ENCODE measurements at regions not wholly inside any gene's neighbourhood (a gene's known extent, or its start where the extent isn't known, plus 50 kb on each side); places are given as distances from the start of the nearest gene placed in this dataset.

DNA sequence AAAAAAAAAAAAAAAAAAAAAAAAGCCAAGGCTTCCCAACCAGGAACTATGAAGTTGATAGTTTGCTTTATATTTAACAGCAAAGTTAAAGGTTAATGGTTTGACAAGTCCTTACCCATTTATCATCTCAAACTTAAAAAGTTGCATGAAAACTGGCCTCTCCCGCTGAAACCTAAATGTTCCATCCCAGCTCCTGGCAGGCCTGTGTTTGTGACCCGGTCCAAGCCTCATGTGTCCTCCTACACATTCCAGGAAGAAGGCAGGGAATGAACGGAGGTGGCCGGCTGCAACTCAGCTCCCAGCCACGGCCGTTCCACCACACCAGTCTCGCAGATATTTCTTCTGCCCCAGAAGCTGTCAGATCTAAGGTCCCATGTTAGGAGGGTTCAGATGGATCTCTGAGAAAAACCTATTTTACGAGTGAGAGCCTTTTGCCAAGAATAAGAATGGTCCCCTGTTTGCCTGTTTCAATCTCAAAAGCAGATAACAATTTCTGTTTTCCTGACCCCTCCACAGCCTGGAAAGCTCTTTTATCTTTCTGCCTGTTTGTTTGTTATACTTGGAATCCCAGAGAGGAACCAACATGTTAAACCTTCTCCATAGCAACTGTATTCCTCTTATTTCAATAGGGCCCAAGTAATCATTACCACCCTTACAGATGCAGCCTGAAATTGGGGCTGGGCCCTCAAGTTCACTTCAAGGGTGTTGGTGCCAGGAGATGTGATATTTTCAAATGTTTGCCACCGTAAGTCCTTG is 56.5 kb downstream of the KCTD12 start:
- H3K9me3 ChIP-seq (ENCODE audit: low read depth, low read length, poor library complexity, severe bottlenecking) = no peaks in the 10 kb centered on the region
- TF ChIP-seq, protein P1, sequence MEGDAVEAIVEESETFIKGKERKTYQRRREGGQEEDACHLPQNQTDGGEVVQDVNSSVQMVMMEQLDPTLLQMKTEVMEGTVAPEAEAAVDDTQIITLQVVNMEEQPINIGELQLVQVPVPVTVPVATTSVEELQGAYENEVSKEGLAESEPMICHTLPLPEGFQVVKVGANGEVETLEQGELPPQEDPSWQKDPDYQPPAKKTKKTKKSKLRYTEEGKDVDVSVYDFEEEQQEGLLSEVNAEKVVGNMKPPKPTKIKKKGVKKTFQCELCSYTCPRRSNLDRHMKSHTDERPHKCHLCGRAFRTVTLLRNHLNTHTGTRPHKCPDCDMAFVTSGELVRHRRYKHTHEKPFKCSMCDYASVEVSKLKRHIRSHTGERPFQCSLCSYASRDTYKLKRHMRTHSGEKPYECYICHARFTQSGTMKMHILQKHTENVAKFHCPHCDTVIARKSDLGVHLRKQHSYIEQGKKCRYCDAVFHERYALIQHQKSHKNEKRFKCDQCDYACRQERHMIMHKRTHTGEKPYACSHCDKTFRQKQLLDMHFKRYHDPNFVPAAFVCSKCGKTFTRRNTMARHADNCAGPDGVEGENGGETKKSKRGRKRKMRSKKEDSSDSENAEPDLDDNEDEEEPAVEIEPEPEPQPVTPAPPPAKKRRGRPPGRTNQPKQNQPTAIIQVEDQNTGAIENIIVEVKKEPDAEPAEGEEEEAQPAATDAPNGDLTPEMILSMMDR (conservative IDR thresholded peaks at IDR 0.05; ENCODE audit: low read depth, low read length) = no peak
- no peak for TF ChIP-seq EZH2 (IDR thresholded peaks at IDR 0.05; ENCODE audit: borderline replicate concordance, low read depth, low read length, poor library complexity, severe bottlenecking)
- H3K27ac ChIP-seq (ENCODE audit: low read depth, low read length, poor library complexity, severe bottlenecking) = no peak overlapping the region
- BruUV-seq (replicated peaks) = no TSS peak
- ChIA-PET CTCF (no interaction called here), POLR2A (ENCODE audit: low non-redundant PET) (no interaction called here)
- H3K4me1 ChIP-seq (ENCODE audit: insufficient read depth, low read length, poor library complexity, severe bottlenecking) = no peaks in the 10 kb centered on the region
- H3K4me3 ChIP-seq (ENCODE audit: low read depth, low read length, poor library complexity, severe bottlenecking) = no peak overlapping the region
- no peaks in the 10 kb centered on the region for H3K36me3 ChIP-seq (ENCODE audit: insufficient read depth, low read length, poor library complexity, severe bottlenecking)
- no peak for DNase-seq (ENCODE audit: low spot score)
- H3K27me3 ChIP-seq (replicated peaks; ENCODE audit: insufficient read depth, low read depth, low read length, poor library complexity) = no peaks in the 10 kb centered on the region
- intact Hi-C loops (cut with micrococcal nuclease; ENCODE audit: unreplicated experiment) = no loop called here

DNA sequence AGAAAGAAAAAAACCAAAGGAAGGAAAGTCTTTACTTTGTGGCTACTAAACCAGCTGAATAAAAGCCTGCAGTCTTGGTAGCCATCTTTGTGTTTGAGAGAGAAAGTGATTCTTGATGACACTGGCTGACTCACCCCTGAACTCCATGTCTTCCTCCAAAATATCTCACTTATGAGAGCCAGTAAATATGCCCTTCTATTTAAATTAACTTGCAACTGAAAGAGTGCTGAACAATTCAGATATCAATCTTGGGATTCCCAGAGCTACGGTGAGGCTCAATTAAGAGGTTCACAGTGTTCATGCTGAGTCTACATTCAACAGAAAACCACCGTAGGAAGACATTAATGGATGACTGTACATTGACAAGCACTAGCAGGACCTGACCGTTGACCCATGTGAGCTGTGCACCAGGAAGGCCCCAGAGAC is 57.9 kb downstream of the KCTD12 start:
- CTCF ChIA-PET = no interaction called here

DNA sequence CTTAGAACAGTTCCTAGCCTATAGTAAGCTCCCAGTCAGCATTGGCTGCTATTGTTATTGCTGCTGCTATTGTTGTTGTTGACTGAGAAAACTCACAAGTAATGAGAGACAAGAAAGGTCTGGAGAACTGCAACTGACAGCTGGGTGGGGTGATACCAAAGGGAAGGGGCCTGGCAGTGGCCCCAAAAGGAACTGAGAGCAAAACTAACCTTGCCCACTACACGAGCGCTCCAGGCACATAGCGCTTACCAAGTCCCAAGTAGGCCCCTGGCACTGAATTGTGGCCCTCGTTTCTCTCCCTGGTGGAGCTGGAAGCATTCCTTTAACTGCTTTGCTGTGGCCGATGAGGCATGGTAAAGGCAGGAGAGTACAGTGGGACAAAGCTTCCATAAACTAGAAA is 59.7 kb downstream of the KCTD12 start:
- no peak for DNase-seq (ENCODE audit: low spot score)
- no TSS peak for BruUV-seq (replicated peaks)

More for the DNA sequence above, 57.9 kb downstream of the KCTD12 start:
- Histone ChIP-seq H3K27ac (ENCODE audit: low read depth, low read length, poor library complexity, severe bottlenecking) (no peak overlapping the region), H3K4me3 (ENCODE audit: low read depth, low read length, poor library complexity, severe bottlenecking) (no peak overlapping the region), H3K27me3 (replicated peaks; ENCODE audit: insufficient read depth, low read depth, low read length, poor library complexity) (no peaks in the 10 kb centered on the region), H3K9me3 (ENCODE audit: low read depth, low read length, poor library complexity, severe bottlenecking) (no peaks in the 10 kb centered on the region), H3K36me3 (ENCODE audit: insufficient read depth, low read length, poor library complexity, severe bottlenecking) (no peaks in the 10 kb centered on the region), H3K4me1 (ENCODE audit: insufficient read depth, low read length, poor library complexity, severe bottlenecking) (no peaks in the 10 kb centered on the region)
- no TSS peak for BruUV-seq (replicated peaks)
- POLR2A ChIA-PET (ENCODE audit: low non-redundant PET) = no interaction called here
- no peak for TF ChIP-seq EZH2 (IDR thresholded peaks at IDR 0.05; ENCODE audit: borderline replicate concordance, low read depth, low read length, poor library complexity, severe bottlenecking)
- TF ChIP-seq, protein P1 (conservative IDR thresholded peaks at IDR 0.05; ENCODE audit: low read depth, low read length) = no peak
- no peak for DNase-seq (ENCODE audit: low spot score)
- intact Hi-C loops (cut with micrococcal nuclease; ENCODE audit: unreplicated experiment) = no loop called here

More for the DNA sequence above, 59.7 kb downstream of the KCTD12 start:
- POLR2A ChIA-PET (ENCODE audit: low non-redundant PET) = no interaction called here
- Histone ChIP-seq H3K4me3 (ENCODE audit: low read depth, low read length, poor library complexity, severe bottlenecking) (no peak overlapping the region), H3K9me3 (ENCODE audit: low read depth, low read length, poor library complexity, severe bottlenecking) (no peaks in the 10 kb centered on the region), H3K36me3 (ENCODE audit: insufficient read depth, low read length, poor library complexity, severe bottlenecking) (no peaks in the 10 kb centered on the region), H3K27me3 (replicated peaks; ENCODE audit: insufficient read depth, low read depth, low read length, poor library complexity) (no peaks in the 10 kb centered on the region), H3K4me1 (ENCODE audit: insufficient read depth, low read length, poor library complexity, severe bottlenecking) (no peaks in the 10 kb centered on the region), H3K27ac (ENCODE audit: low read depth, low read length, poor library complexity, severe bottlenecking) (no peak overlapping the region)
- TF ChIP-seq EZH2 (IDR thresholded peaks at IDR 0.05; ENCODE audit: borderline replicate concordance, low read depth, low read length, poor library complexity, severe bottlenecking) = no peak
- TF ChIP-seq, protein P1 (conservative IDR thresholded peaks at IDR 0.05; ENCODE audit: low read depth, low read length) = no peak
- intact Hi-C loops (cut with micrococcal nuclease; ENCODE audit: unreplicated experiment) = no loop called here
- CTCF ChIA-PET = no interaction called here

All from A673 (cell line).